ENCODE measurements at regions not wholly inside any gene's neighbourhood (a gene's known extent, or its start where the extent isn't known, plus 50 kb on each side); places are given as distances from the start of the nearest gene placed in this dataset.

GRCh38 chr18:39655341-39655740 is 2089.7 kb upstream of the CELF4 start:
- no peak for DNase-seq (ENCODE audit: low spot score)
- in situ Hi-C loops (cut with MboI; ENCODE audit: low pct_unique_long_range_greater_than_20kb, low sequenced_read_pairs, unreplicated experiment), result no loop called here
- no peak for TF ChIP-seq CTCF (IDR thresholded peaks at IDR 0.05; ENCODE audit: extremely low read depth, insufficient read depth, missing control alignments)

- DNase-seq (ENCODE audit: low spot score), result no peak
- TF ChIP-seq CTCF (IDR thresholded peaks at IDR 0.05; ENCODE audit: extremely low read depth, insufficient read depth, missing control alignments), result no peak
- in situ Hi-C loops (cut with MboI; ENCODE audit: low pct_unique_long_range_greater_than_20kb, low sequenced_read_pairs, unreplicated experiment), result no loop called here
Measured at GRCh38 chr18:39653221-39653620, 2087.6 kb upstream of the CELF4 start.

GRCh38 chr18:39648616-39649015 is 2083.0 kb upstream of the CELF4 start:
- no peak for TF ChIP-seq CTCF (IDR thresholded peaks at IDR 0.05; ENCODE audit: extremely low read depth, insufficient read depth, missing control alignments)
- no peak for DNase-seq (ENCODE audit: low spot score)
- in situ Hi-C loops (cut with MboI; ENCODE audit: low pct_unique_long_range_greater_than_20kb, low sequenced_read_pairs, unreplicated experiment), result no loop called here

GRCh38 chr18:39647627-39648534 is 2082.3 kb upstream of the CELF4 start:
- TF ChIP-seq CTCF (IDR thresholded peaks at IDR 0.05; ENCODE audit: extremely low read depth, insufficient read depth, missing control alignments), result no peak
- no peak for DNase-seq (ENCODE audit: low spot score)
- in situ Hi-C loops (cut with MboI; ENCODE audit: low pct_unique_long_range_greater_than_20kb, low sequenced_read_pairs, unreplicated experiment), result no loop called here

GRCh38 chr18:39638224-39638623 is 2072.6 kb upstream of the CELF4 start:
- in situ Hi-C loops (cut with MboI; ENCODE audit: low pct_unique_long_range_greater_than_20kb, low sequenced_read_pairs, unreplicated experiment), result no loop called here
- DNase-seq (ENCODE audit: low spot score), result no peak
- no peak for TF ChIP-seq CTCF (IDR thresholded peaks at IDR 0.05; ENCODE audit: extremely low read depth, insufficient read depth, missing control alignments)

- no peak for DNase-seq (ENCODE audit: low spot score)
- in situ Hi-C loops (cut with MboI; ENCODE audit: low pct_unique_long_range_greater_than_20kb, low sequenced_read_pairs, unreplicated experiment), result no loop called here
- no peak for TF ChIP-seq CTCF (IDR thresholded peaks at IDR 0.05; ENCODE audit: extremely low read depth, insufficient read depth, missing control alignments)
Measured at GRCh38 chr18:39636931-39637330, 2071.3 kb upstream of the CELF4 start.
